ENCODE measurements at regions not wholly inside any gene's neighbourhood (a gene's known extent, or its start where the extent isn't known, plus 50 kb on each side); places are given as distances from the start of the nearest gene placed in this dataset.

GRCh38 chr14:101509730-101510371, 51.4 kb upstream of the DIO3 start:
- 81% methylated on average over 10 of the region's 21 CpGs; no CpG with 5 or more reads in 1 of the 2 experiments for WGBS, 2 experiments (ENCODE audit: extremely low coverage in 2 of 2, insufficient read length in 1 of 2)
- peaks cover 6% of the 10 kb centered on the region; the same call in 1 of the 2 replicates for H3K27me3 ChIP-seq (ENCODE audit: control insufficient read depth, insufficient read depth, low read length)
- BruUV-seq (replicated peaks): no TSS peak
- H3K4me3 ChIP-seq (ENCODE audit: insufficient read depth, low read depth, low read length): no peak overlapping the region
- no peak overlapping the region for H3K9ac ChIP-seq (ENCODE audit: low read depth, low read length)
- DNase-seq (no peak), ATAC-seq (ENCODE audit: low read depth) (no peak)
- H3K18ac ChIP-seq (ENCODE audit: low read depth, low read length): no peak overlapping the region
- H2AK9ac ChIP-seq (replicated peaks; ENCODE audit: low read depth, low read length, poor library complexity): no peak overlapping the region
- H2BK120ac ChIP-seq (ENCODE audit: low read depth, low read length): no peak overlapping the region
- no peak for TF ChIP-seq CEBPB (IDR thresholded peaks at IDR 0.05; ENCODE audit: low read depth, low read length)
- TF ChIP-seq MXI1 (IDR thresholded peaks at IDR 0.05; ENCODE audit: borderline replicate concordance, low read depth, low read length): no peak
- TF ChIP-seq FOS (IDR thresholded peaks at IDR 0.05; ENCODE audit: low read depth, low read length): no peak
- no peak for TF ChIP-seq POLR2A (IDR thresholded peaks at IDR 0.05; ENCODE audit: low read depth, low read length)
- TF ChIP-seq NFE2L2 (IDR thresholded peaks at IDR 0.05; ENCODE audit: low read depth, low read length): no peak
- no peak for TF ChIP-seq CHD1 (IDR thresholded peaks at IDR 0.05; ENCODE audit: low read depth, low read length)
- TF ChIP-seq RCOR1 (IDR thresholded peaks at IDR 0.05; ENCODE audit: insufficient replicate concordance, low read length): no peak
- TF ChIP-seq MAFK (IDR thresholded peaks at IDR 0.05; ENCODE audit: low read depth, low read length): no peak
- TF ChIP-seq, protein P1, sequence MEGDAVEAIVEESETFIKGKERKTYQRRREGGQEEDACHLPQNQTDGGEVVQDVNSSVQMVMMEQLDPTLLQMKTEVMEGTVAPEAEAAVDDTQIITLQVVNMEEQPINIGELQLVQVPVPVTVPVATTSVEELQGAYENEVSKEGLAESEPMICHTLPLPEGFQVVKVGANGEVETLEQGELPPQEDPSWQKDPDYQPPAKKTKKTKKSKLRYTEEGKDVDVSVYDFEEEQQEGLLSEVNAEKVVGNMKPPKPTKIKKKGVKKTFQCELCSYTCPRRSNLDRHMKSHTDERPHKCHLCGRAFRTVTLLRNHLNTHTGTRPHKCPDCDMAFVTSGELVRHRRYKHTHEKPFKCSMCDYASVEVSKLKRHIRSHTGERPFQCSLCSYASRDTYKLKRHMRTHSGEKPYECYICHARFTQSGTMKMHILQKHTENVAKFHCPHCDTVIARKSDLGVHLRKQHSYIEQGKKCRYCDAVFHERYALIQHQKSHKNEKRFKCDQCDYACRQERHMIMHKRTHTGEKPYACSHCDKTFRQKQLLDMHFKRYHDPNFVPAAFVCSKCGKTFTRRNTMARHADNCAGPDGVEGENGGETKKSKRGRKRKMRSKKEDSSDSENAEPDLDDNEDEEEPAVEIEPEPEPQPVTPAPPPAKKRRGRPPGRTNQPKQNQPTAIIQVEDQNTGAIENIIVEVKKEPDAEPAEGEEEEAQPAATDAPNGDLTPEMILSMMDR (conservative IDR thresholded peaks at IDR 0.05; ENCODE audit: low read depth, low read length): no peak
- no peak for TF ChIP-seq RFX5 (IDR thresholded peaks at IDR 0.05; ENCODE audit: low read depth, low read length)
- no peak for TF ChIP-seq BHLHE40 (IDR thresholded peaks at IDR 0.05; ENCODE audit: low read depth, low read length)
- TF ChIP-seq MAZ (IDR thresholded peaks at IDR 0.05; ENCODE audit: borderline replicate concordance, low read depth, low read length): no peak
- TF ChIP-seq, protein P2, sequence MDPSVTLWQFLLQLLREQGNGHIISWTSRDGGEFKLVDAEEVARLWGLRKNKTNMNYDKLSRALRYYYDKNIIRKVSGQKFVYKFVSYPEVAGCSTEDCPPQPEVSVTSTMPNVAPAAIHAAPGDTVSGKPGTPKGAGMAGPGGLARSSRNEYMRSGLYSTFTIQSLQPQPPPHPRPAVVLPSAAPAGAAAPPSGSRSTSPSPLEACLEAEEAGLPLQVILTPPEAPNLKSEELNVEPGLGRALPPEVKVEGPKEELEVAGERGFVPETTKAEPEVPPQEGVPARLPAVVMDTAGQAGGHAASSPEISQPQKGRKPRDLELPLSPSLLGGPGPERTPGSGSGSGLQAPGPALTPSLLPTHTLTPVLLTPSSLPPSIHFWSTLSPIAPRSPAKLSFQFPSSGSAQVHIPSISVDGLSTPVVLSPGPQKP (IDR thresholded peaks at IDR 0.05; ENCODE audit: borderline replicate concordance, low read depth, low read length): no peak
- TF ChIP-seq, protein P3, sequence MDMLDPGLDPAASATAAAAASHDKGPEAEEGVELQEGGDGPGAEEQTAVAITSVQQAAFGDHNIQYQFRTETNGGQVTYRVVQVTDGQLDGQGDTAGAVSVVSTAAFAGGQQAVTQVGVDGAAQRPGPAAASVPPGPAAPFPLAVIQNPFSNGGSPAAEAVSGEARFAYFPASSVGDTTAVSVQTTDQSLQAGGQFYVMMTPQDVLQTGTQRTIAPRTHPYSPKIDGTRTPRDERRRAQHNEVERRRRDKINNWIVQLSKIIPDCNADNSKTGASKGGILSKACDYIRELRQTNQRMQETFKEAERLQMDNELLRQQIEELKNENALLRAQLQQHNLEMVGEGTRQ (IDR thresholded peaks at IDR 0.05; ENCODE audit: low read depth, low read length): no peak
- TF ChIP-seq SMC3 (IDR thresholded peaks at IDR 0.05; ENCODE audit: low read depth, low read length): no peak
- no peak for TF ChIP-seq RAD21 (IDR thresholded peaks at IDR 0.05; ENCODE audit: low read length)
- no peaks in the 10 kb centered on the region for H3K36me3 ChIP-seq (ENCODE audit: control insufficient read depth, insufficient read depth, low read length)
- dilution Hi-C loops (cut with HindIII; ENCODE audit: low sequenced_read_pairs, unreplicated experiment) (no loop called here), in situ Hi-C loops (cut with MboI; ENCODE audit: low sequenced_read_pairs) (no loop called here), intact Hi-C loops (cut with micrococcal nuclease) (no loop called here)
- ChIA-PET CTCF (no interaction called here), POLR2A (ENCODE audit: unreplicated experiment) (no interaction called here)
- no peak overlapping the region for H4K5ac ChIP-seq (ENCODE audit: low read depth, low read length)
- no peaks in the 10 kb centered on the region for H3K9me1 ChIP-seq (ENCODE audit: insufficient read depth, low read length)
- no peaks in the 10 kb centered on the region for H3K4me1 ChIP-seq (ENCODE audit: control insufficient read depth, insufficient read depth, low read length)
- H3K79me1 ChIP-seq (ENCODE audit: low read depth in 1 of 2, low read length in 2 of 2): no peaks in the 10 kb centered on the region
- no peak overlapping the region for H2AK5ac ChIP-seq (ENCODE audit: low read depth, low read length)
- no peak overlapping the region for H2AFZ ChIP-seq (replicated peaks; ENCODE audit: low read length, poor library complexity)
- no peaks in the 10 kb centered on the region for H4K20me1 ChIP-seq (ENCODE audit: insufficient read depth, low read length)
- H4K91ac ChIP-seq (ENCODE audit: insufficient read depth, low read depth, low read length): no peak overlapping the region
- no peak overlapping the region for H3K4me2 ChIP-seq (ENCODE audit: low read depth, low read length)
- no peak overlapping the region for H2BK15ac ChIP-seq (ENCODE audit: low read depth, low read length)
- H3K56ac ChIP-seq (ENCODE audit: extremely low read depth, insufficient read depth, low read length): no peak overlapping the region
- no peak overlapping the region for H3K14ac ChIP-seq (replicated peaks; ENCODE audit: low read depth, low read length)
- no peak overlapping the region for H2BK20ac ChIP-seq (ENCODE audit: low read depth, low read length)
- no peak overlapping the region for H3K27ac ChIP-seq (ENCODE audit: insufficient read depth, low read length)
- no peak overlapping the region for H4K8ac ChIP-seq (ENCODE audit: low read depth in 2 of 2, low read length in 2 of 2)
- H3K4ac ChIP-seq (ENCODE audit: low read depth, low read length): no peak overlapping the region
- H2BK5ac ChIP-seq (ENCODE audit: low read depth, low read length, poor library complexity, severe bottlenecking): no peak overlapping the region
- no peaks in the 10 kb centered on the region for H3K9me3 ChIP-seq (ENCODE audit: control insufficient read depth, insufficient read depth, low read length)
- no peak overlapping the region for H3K23ac ChIP-seq (ENCODE audit: low read depth, low read length)
